ENCODE measurements at regions not wholly inside any gene's neighbourhood (a gene's known extent, or its start where the extent isn't known, plus 50 kb on each side); places are given as distances from the start of the nearest gene placed in this dataset.

DNA sequence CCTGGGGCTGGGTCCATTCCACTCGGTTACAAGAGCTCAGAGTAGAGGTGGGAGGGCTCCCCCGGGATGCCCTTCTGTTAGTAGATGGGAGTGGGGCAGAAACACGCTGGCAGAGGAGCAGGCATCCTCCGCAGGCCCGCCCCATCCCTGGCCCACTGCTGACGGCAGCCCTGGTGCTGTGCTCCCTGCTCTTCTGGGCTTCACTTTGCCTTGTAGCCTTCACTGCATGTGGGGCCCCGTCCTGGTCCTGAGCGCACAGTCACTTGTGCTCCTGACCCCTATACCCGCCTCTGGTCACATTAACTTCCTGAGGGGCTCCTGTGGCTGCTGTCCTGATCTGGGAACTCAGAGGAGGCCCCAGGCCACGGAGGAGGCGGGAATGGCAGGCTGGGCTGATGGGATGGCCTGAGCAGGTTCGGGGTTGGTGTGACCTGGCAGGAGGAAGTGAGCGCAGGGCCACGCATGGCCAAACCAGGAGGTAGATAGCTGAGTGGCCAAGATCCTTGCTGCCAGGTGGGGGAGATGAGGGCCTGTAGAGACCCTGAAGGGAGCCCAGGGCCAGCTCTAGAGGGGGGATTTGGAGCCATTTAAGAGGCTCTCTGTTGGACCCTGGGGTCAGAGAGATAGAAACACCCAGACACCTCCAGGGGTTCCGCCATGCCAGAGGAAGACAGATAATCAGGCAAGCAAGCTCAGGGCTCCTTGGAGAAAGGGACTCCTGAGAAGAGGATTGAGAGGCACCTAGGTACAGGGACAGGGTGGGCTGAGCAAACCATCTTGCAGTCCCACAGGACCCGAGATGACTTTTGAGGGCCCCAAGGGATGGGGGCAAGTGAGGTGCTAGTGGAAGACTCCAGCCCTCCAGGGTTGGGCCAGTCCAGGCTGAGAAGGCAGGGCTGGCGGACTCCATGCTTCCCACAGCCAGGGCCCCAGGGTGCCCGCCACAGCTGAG lies 92.2 kb upstream of the PRR23E start:
- TF ChIP-seq CTCF (IDR thresholded peaks at IDR 0.05; ENCODE audit: insufficient read depth, low read depth, low read length, missing control alignments), result no peak
- H3K4me3 ChIP-seq (ENCODE audit: low read depth, low read length), result no peak overlapping the region
- no peak for DNase-seq (ENCODE audit: low read depth)

DNA sequence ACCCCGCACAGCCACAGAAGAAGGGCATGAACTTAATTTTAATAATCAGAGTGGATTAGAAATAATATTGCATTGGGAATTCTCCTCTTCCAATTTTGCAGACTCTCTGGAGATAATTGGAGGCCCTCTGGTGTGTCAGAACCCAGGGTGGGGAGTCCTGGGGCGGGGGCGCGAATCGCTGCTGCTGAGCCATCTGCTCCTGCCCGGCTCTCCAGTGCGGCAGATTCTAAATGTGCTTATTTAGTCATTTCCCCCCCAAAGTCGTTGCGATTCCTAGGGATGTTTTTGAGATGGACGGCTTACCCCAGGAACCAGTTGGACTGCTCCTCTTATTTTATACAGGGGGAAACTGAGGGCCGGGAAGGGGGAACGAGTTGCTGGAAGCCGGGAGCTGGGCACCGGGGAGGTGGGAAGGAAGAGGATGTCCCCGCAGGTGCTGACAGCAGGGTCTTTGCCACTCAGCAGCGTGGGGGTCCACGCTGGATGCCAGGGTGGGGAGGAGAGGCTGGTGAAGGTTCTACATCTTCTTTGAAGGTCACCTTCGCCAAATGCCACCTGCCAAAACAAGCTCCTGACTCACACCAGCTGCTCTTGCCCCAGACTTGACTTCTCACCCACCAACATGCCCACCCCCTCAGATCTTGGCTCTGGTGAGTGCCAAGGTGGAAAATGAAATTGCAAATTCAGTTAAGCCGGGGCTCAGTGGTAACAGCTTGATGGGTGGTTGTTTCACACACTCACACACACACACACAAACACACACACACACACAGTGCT lies 91.3 kb upstream of the PRR23E start:
- TF ChIP-seq CTCF (IDR thresholded peaks at IDR 0.05; ENCODE audit: insufficient read depth, low read depth, low read length, missing control alignments), result no peak
- H3K4me3 ChIP-seq (ENCODE audit: low read depth, low read length), result no peak overlapping the region
- no peak for DNase-seq (ENCODE audit: low read depth)

DNA sequence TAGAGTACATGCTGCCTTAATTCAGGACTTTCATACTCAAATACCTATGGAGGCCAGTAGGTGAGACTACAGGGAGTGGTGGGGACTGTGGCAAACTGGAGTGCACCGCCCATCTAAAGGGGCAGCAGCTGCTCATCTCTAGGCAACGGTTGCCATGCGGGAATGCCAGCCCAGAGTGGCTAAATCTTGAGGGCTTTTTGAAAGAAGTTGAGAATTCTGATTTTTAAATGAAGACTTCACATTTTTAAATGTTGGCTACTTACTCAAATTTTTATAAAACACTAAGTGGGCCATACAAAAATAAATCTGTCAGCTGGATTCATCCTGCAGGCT lies 90.8 kb upstream of the PRR23E start:
- DNase-seq (ENCODE audit: low read depth), result no peak
- no peak for TF ChIP-seq CTCF (IDR thresholded peaks at IDR 0.05; ENCODE audit: insufficient read depth, low read depth, low read length, missing control alignments)
- no peak overlapping the region for H3K4me3 ChIP-seq (ENCODE audit: low read depth, low read length)

- H3K4me3 ChIP-seq (ENCODE audit: low read depth, low read length), result no peak overlapping the region
- TF ChIP-seq CTCF (IDR thresholded peaks at IDR 0.05; ENCODE audit: insufficient read depth, low read depth, low read length, missing control alignments), result no peak
- DNase-seq (ENCODE audit: low read depth), result no peak
These were observed 90.3 kb upstream of the PRR23E start for GRCh38 chr3:127102587-127102986.

GRCh38 chr3:127103080-127103479 lies 89.9 kb upstream of the PRR23E start:
- DNase-seq (ENCODE audit: low read depth), result no peak
- no peak for TF ChIP-seq CTCF (IDR thresholded peaks at IDR 0.05; ENCODE audit: insufficient read depth, low read depth, low read length, missing control alignments)
- no peak overlapping the region for H3K4me3 ChIP-seq (ENCODE audit: low read depth, low read length)

- DNase-seq (ENCODE audit: low read depth), result no peak
- TF ChIP-seq CTCF (IDR thresholded peaks at IDR 0.05; ENCODE audit: insufficient read depth, low read depth, low read length, missing control alignments), result no peak
- no peak overlapping the region for H3K4me3 ChIP-seq (ENCODE audit: low read depth, low read length)
These were observed 88.3 kb upstream of the PRR23E start for GRCh38 chr3:127104586-127104985.

Data from GM12865 (cell line).